K562 (cell line): ENCODE measurements at regions not wholly inside any gene's neighbourhood (a gene's known extent, or its start where the extent isn't known, plus 50 kb on each side); places are given as distances from the start of the nearest gene placed in this dataset.

Experiments
- ATAC-seq: fragments of 200-7000 bp; cut with Tn5 transposase; 3 replicates; pipeline ENCODE4 v1.9.1; 2020; ENCODE audit warnings: moderate library complexity
- BruUV-seq: library from RNA; stranded (reverse); fragments of 400-500 nt; replicated peaks from 2 replicates; lab custom pipeline; 2021; lab: Mats Ljungman, UMichigan
- CTCF ChIA-PET: fragments of 300-600 bp; formaldehyde crosslinking; extraction: SDS; loops from one replicate; lab custom pipeline; 2021; ENCODE audit warnings: low intra/inter-chr PET ratio; lab: Yijun Ruan, JAX
- POLR2A ChIA-PET: fragments of 300-600, 350-650 bp; sonication (Branson Sonifier 250); formaldehyde crosslinking; extraction: SDS; loops from one replicate; lab custom pipeline; 2021; ENCODE audit warnings: antibody characterized with exemption, inconsistent platforms; lab: Yijun Ruan, JAX
- DNase-seq, 4 experiments: peaks; one replicate each; pipeline versions ENCODE4 v3.0.0 to v3.0.0-alpha.2; 2011 to 2018; ENCODE audit warnings: low spot score in 3 of 4, mixed read lengths in 3 of 4; ENCODE audit errors: extremely low read depth in 1 of 4
- FAIRE-seq: peaks from 2 replicates; lab custom pipeline; 2011; peaks lifted over from hg19 to GRCh38; lab: Jason Lieb, UNC
- H2AFZ ChIP-seq: 2 replicates; pipeline ENCODE4 v1.6.0; 2011; ENCODE audit warnings: low read depth, low read length, control low read depth, inconsistent platforms
- H3K27ac ChIP-seq: fragments of 200-600 bp; 3 replicates; pipeline ENCODE4 v1.8.0; 2011; ENCODE audit warnings: low read depth, mild to moderate bottlenecking, control low read depth, inconsistent platforms, low read length, moderate library complexity, mixed read lengths; ENCODE audit errors: extremely low read depth
- H3K27me3 ChIP-seq, 2 experiments: fragments of 300-600 bp in 1 of 2; 2 replicates in 1 of 2; 3 replicates in 1 of 2; pipeline versions ENCODE4 v1.6.0 to v1.8.0; 2011; ENCODE audit warnings: inconsistent platforms in 2 of 2, low read length in 2 of 2, mild to moderate bottlenecking in 1 of 2, mixed read lengths in 1 of 2, moderate library complexity in 1 of 2; ENCODE audit not compliant: control insufficient read depth in 2 of 2, insufficient read depth in 2 of 2
- H3K36me3 ChIP-seq: fragments of 300-600 bp; 3 replicates; pipeline ENCODE4 v1.8.0; 2011; ENCODE audit warnings: mild to moderate bottlenecking, low read length, inconsistent platforms; ENCODE audit not compliant: control insufficient read depth, insufficient read depth
- H3K4me1 ChIP-seq, 2 experiments: fragments of 200-600 bp in 1 of 2; replicated peaks in 1 of 2; 2 replicates in 1 of 2; 3 replicates in 1 of 2; pipeline versions ENCODE4 v1.5.1 to v1.8.0; 2011; ENCODE audit warnings: inconsistent platforms in 2 of 2, low read length in 2 of 2, mild to moderate bottlenecking in 1 of 2, mixed read lengths in 1 of 2, moderate library complexity in 1 of 2; ENCODE audit not compliant: control insufficient read depth in 2 of 2, insufficient read depth in 2 of 2
- H3K4me2 ChIP-seq: 2 replicates; pipeline ENCODE4 v1.6.1; 2011; ENCODE audit warnings: low read length, control low read depth, inconsistent platforms, mixed read lengths; ENCODE audit not compliant: insufficient read depth
- H3K4me3 ChIP-seq: fragments of 200-600 bp; sonication (generic), shearing (Covaris generic); 2 replicates; pipeline ENCODE4 v1.5.1; 2016; ENCODE audit warnings: control low read depth, inconsistent platforms
- H3K79me2 ChIP-seq: fragments of 200-600 bp; 3 replicates; pipeline ENCODE4 v1.8.0; 2011; ENCODE audit warnings: low read length, inconsistent platforms; ENCODE audit not compliant: control insufficient read depth, insufficient read depth
- H3K9ac ChIP-seq, 2 experiments: 2 replicates each; pipeline versions ENCODE4 v1.6.0 to v1.6.1; 2011; ENCODE audit warnings: low read depth in 2 of 2, low read length in 2 of 2, control low read depth in 1 of 2, inconsistent platforms in 1 of 2, mild to moderate bottlenecking in 1 of 2, mixed read lengths in 1 of 2; ENCODE audit not compliant: insufficient read depth in 1 of 2
- H3K9me1 ChIP-seq: one replicate; pipeline ENCODE4 v1.6.0; 2011; ENCODE audit warnings: inconsistent platforms, mild to moderate bottlenecking, low read length, moderate library complexity; ENCODE audit not compliant: control insufficient read depth, insufficient read depth
- H3K9me3 ChIP-seq: replicated peaks from 2 replicates; pipeline ENCODE4 v1.5.1; 2011; ENCODE audit warnings: low read depth, low read length, inconsistent platforms; ENCODE audit not compliant: control insufficient read depth, insufficient read depth
- H4K20me1 ChIP-seq: replicated peaks from 2 replicates; pipeline ENCODE4 v1.6.1; 2011; ENCODE audit warnings: low read length, inconsistent platforms, mixed read lengths; ENCODE audit not compliant: control insufficient read depth, insufficient read depth
- CBFB ChIP-seq: sonication (generic); formaldehyde crosslinking; IDR thresholded peaks from 2 replicates; pipeline ENCODE4 v1.4.0; 2020; ENCODE audit warnings: mild to moderate bottlenecking, missing genetic modification reagents
- RB1 ChIP-seq: fragments of 450-650 bp; IDR thresholded peaks from 2 replicates; pipeline ENCODE4 v1.6.1; 2017; ENCODE audit warnings: low read depth, mild to moderate bottlenecking
- RREB1 ChIP-seq: fragments of 250-450 bp; sonication (Bioruptor Pico); IDR thresholded peaks from 2 replicates; pipeline ENCODE4 v1.4.0; 2020
- WGBS: fragments of 100-300 bp; shearing (Covaris generic); methylation state at CpG from one replicate; pipeline ENCODE4 v1.1.6; 2016; ENCODE audit warnings: low coverage, mixed read lengths; ENCODE audit not compliant: insufficient coverage; ENCODE audit errors: missing lambda C conversion rate; 5-methylcytosine and 5-hydroxymethylcytosine counted together
- in situ Hi-C: fragments of 300-500 bp; cut with MboI; formaldehyde crosslinking; loops from 4 replicates; pipeline ENCODE4 v1.15.0; 2018; ENCODE audit warnings: inconsistent platforms, mixed read lengths
- intact Hi-C: fragments of 100-400 bp; cut with micrococcal nuclease; formaldehyde crosslinking; loops from 2 replicates; pipeline ENCODE4 v1.14.2; 2022

DNA sequence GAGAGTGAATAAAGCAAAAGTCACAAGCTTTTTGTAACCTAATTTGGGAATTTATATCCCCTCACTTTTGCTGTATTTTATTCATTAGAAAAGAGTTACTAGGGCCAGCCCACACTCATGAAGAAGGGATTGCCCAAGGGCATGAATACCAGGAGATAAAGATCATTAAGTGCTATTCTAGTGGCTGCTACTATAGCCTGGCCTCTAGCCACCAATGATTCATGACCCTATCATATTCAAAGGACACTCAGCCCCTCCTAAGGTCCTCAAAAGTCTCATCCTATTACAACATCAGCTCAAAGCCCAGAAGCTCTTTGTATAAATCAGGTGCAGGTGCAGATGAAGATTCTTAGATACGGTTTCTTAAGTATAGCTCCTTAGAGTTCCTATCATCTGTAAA, 518.1 kb downstream of the TRHDE start:
- no peak overlapping the region for H2AFZ ChIP-seq
- H3K27ac ChIP-seq: no peak overlapping the region
- POLR2A ChIA-PET: no interaction called here
- no TSS peak for BruUV-seq
- no peak for TF ChIP-seq RB1
- TF ChIP-seq RREB1: no peak
- no peak for TF ChIP-seq CBFB (CRISPR knock-in tag)
- TF ChIP-seq, all 486 proteins: peak for 0
- Histone ChIP-seq H3K9me3 (no peaks in the 10 kb centered on the region), H3K9me1 (no peaks in the 10 kb centered on the region), H3K4me1 (no peaks in the 10 kb centered on the region), H3K4me2 (no peak overlapping the region), H3K36me3 (no peaks in the 10 kb centered on the region), H3K4me3 (no peak overlapping the region), H3K27me3 (no peaks in the 10 kb centered on the region), H4K20me1 (no peaks in the 10 kb centered on the region), H3K9ac (no peak overlapping the region), H3K79me2 (no peaks in the 10 kb centered on the region)
- CTCF ChIA-PET: no interaction called here
- in situ Hi-C loops: no loop called here
- intact Hi-C loops: no loop called here
- ATAC-seq (no peak), FAIRE-seq (no peak), DNase-seq (no peak)
- 7% methylated on average over 1 of the region's 1 CpG for WGBS
